ENCODE measurements at regions not wholly inside any gene's neighbourhood (a gene's known extent, or its start where the extent isn't known, plus 50 kb on each side); places are given as distances from the start of the nearest gene placed in this dataset.

GRCh38 chr7:68556537-68556936 lies 1041.7 kb upstream of the AUTS2 start:
- no peak for TF ChIP-seq FOXP2 (optimal IDR thresholded peaks at IDR 0.05; ENCODE audit: borderline replicate concordance, extremely low read depth, extremely low read length, insufficient read depth)

- TF ChIP-seq FOXP2 (optimal IDR thresholded peaks at IDR 0.05; ENCODE audit: borderline replicate concordance, extremely low read depth, extremely low read length, insufficient read depth) (no peak), POLR2AphosphoS5 (IDR thresholded peaks at IDR 0.05; ENCODE audit: low read depth, low read length) (no peak)
- TF ChIP-seq, protein P1, sequence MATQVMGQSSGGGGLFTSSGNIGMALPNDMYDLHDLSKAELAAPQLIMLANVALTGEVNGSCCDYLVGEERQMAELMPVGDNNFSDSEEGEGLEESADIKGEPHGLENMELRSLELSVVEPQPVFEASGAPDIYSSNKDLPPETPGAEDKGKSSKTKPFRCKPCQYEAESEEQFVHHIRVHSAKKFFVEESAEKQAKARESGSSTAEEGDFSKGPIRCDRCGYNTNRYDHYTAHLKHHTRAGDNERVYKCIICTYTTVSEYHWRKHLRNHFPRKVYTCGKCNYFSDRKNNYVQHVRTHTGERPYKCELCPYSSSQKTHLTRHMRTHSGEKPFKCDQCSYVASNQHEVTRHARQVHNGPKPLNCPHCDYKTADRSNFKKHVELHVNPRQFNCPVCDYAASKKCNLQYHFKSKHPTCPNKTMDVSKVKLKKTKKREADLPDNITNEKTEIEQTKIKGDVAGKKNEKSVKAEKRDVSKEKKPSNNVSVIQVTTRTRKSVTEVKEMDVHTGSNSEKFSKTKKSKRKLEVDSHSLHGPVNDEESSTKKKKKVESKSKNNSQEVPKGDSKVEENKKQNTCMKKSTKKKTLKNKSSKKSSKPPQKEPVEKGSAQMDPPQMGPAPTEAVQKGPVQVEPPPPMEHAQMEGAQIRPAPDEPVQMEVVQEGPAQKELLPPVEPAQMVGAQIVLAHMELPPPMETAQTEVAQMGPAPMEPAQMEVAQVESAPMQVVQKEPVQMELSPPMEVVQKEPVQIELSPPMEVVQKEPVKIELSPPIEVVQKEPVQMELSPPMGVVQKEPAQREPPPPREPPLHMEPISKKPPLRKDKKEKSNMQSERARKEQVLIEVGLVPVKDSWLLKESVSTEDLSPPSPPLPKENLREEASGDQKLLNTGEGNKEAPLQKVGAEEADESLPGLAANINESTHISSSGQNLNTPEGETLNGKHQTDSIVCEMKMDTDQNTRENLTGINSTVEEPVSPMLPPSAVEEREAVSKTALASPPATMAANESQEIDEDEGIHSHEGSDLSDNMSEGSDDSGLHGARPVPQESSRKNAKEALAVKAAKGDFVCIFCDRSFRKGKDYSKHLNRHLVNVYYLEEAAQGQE (IDR thresholded peaks at IDR 0.05; ENCODE audit: insufficient read depth in 1 of 2, low read depth in 2 of 2, low read length in 2 of 2) = no peak
These were observed 1038.8 kb upstream of the AUTS2 start for GRCh38 chr7:68559518-68559917.

DNA sequence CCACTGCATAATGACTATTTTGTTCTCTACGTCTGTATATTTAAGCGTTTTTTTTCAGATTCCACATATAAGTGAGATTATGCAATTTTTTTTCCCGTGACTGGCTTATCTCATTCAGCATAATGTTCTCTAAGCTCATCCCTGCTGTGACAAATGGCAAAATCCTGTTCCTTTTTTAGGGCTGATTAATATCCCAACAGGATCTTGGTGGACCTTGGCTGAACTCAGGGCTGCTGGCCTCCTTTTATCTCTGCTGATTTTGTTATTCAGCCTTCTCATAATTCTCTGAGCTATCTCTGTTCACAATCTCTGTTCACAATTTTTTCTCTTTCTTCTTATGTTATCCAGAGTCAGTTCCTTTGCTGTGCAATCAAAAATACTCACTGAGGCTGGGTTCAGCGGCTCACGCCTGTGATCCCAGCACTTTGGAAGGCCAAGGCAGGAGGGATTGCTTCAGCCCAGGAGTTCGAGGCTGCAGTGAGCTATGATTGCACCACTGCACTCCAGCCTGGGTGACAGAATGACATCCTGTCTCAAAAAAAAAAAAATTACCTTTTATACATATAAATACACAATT lies 1035.9 kb upstream of the AUTS2 start:
- TF ChIP-seq SIN3A (IDR thresholded peaks at IDR 0.05; ENCODE audit: borderline replicate concordance, insufficient read depth, low read length) (no peak), FOXP2 (optimal IDR thresholded peaks at IDR 0.05; ENCODE audit: borderline replicate concordance, extremely low read depth, extremely low read length, insufficient read depth) (no peak), POLR2AphosphoS5 (IDR thresholded peaks at IDR 0.05; ENCODE audit: low read depth, low read length) (no peak), TAF1 (IDR thresholded peaks at IDR 0.05; ENCODE audit: borderline replicate concordance, insufficient read depth, low read length) (no peak)
- TF ChIP-seq, protein P1 (IDR thresholded peaks at IDR 0.05; ENCODE audit: insufficient read depth in 1 of 2, low read depth in 2 of 2, low read length in 2 of 2) = no peak

- TF ChIP-seq FOXP2 (optimal IDR thresholded peaks at IDR 0.05; ENCODE audit: borderline replicate concordance, extremely low read depth, extremely low read length, insufficient read depth) = no peak
- no peak for TF ChIP-seq TAF1 (IDR thresholded peaks at IDR 0.05; ENCODE audit: borderline replicate concordance, insufficient read depth, low read length)
These were observed 1033.8 kb upstream of the AUTS2 start for GRCh38 chr7:68564306-68565135.

DNA sequence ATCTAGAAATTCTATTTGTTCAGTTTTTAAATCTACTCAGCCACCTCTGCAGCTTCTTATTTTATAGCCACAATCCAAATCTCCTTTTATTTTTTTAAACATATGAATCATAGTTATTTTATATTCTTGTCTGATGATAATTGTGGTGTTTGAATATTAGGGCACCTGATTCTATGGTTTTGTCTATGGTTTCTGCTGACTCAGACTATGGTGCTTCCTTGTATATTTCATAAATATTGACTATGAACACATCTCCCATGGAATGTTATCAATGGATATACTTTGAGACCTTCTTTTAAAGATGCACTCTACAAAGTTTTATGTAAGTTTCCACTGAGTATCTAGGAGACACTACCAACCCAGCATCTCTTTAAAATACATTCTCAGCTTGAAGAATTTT lies 1027.0 kb upstream of the AUTS2 start:
- TF ChIP-seq POLR2AphosphoS5 (IDR thresholded peaks at IDR 0.05; ENCODE audit: low read depth, low read length) (no peak), TAF1 (IDR thresholded peaks at IDR 0.05; ENCODE audit: borderline replicate concordance, insufficient read depth, low read length) (no peak), SIN3A (IDR thresholded peaks at IDR 0.05; ENCODE audit: borderline replicate concordance, insufficient read depth, low read length) (no peak), FOXP2 (optimal IDR thresholded peaks at IDR 0.05; ENCODE audit: borderline replicate concordance, extremely low read depth, extremely low read length, insufficient read depth) (no peak)
- TF ChIP-seq, protein P1 (IDR thresholded peaks at IDR 0.05; ENCODE audit: insufficient read depth in 1 of 2, low read depth in 2 of 2, low read length in 2 of 2) = no peak

- TF ChIP-seq, protein P1 (IDR thresholded peaks at IDR 0.05; ENCODE audit: insufficient read depth in 1 of 2, low read depth in 2 of 2, low read length in 2 of 2) = no peak
- TF ChIP-seq FOXP2 (optimal IDR thresholded peaks at IDR 0.05; ENCODE audit: borderline replicate concordance, extremely low read depth, extremely low read length, insufficient read depth) (no peak), SIN3A (IDR thresholded peaks at IDR 0.05; ENCODE audit: borderline replicate concordance, insufficient read depth, low read length) (no peak)
These were observed 1024.8 kb upstream of the AUTS2 start for GRCh38 chr7:68573271-68574005.

Measured in PFSK-1 (cell line).